K562 (cell line): ENCODE measurements at regions not wholly inside any gene's neighbourhood (a gene's known extent, or its start where the extent isn't known, plus 50 kb on each side); places are given as distances from the start of the nearest gene placed in this dataset.

ENCODE experiments used
- ATAC-seq: fragments of 200-7000 bp; cut with Tn5 transposase; 3 replicates; pipeline ENCODE4 v1.9.1; 2020; ENCODE audit warnings: moderate library complexity
- BruUV-seq: library from RNA; stranded (reverse); fragments of 400-500 nt; replicated peaks from 2 replicates; lab custom pipeline; 2021; lab: Mats Ljungman, UMichigan
- CTCF ChIA-PET: fragments of 300-600 bp; formaldehyde crosslinking; extraction: SDS; loops from one replicate; lab custom pipeline; 2021; ENCODE audit warnings: low intra/inter-chr PET ratio; lab: Yijun Ruan, JAX
- POLR2A ChIA-PET: fragments of 300-600, 350-650 bp; sonication (Branson Sonifier 250); formaldehyde crosslinking; extraction: SDS; loops from one replicate; lab custom pipeline; 2021; ENCODE audit warnings: antibody characterized with exemption, inconsistent platforms; lab: Yijun Ruan, JAX
- DNase-seq, 4 experiments: peaks; one replicate each; pipeline versions ENCODE4 v3.0.0 to v3.0.0-alpha.2; 2011 to 2018; ENCODE audit warnings: low spot score in 3 of 4, mixed read lengths in 3 of 4; ENCODE audit errors: extremely low read depth in 1 of 4
- FAIRE-seq: peaks from 2 replicates; lab custom pipeline; 2011; peaks lifted over from hg19 to GRCh38; lab: Jason Lieb, UNC
- H2AFZ ChIP-seq: 2 replicates; pipeline ENCODE4 v1.6.0; 2011; ENCODE audit warnings: low read depth, low read length, control low read depth, inconsistent platforms
- H3K27ac ChIP-seq: fragments of 200-600 bp; 3 replicates; pipeline ENCODE4 v1.8.0; 2011; ENCODE audit warnings: low read depth, mild to moderate bottlenecking, control low read depth, inconsistent platforms, low read length, moderate library complexity, mixed read lengths; ENCODE audit errors: extremely low read depth
- H3K27me3 ChIP-seq, 2 experiments: fragments of 300-600 bp in 1 of 2; 2 replicates in 1 of 2; 3 replicates in 1 of 2; pipeline versions ENCODE4 v1.6.0 to v1.8.0; 2011; ENCODE audit warnings: inconsistent platforms in 2 of 2, low read length in 2 of 2, mild to moderate bottlenecking in 1 of 2, mixed read lengths in 1 of 2, moderate library complexity in 1 of 2; ENCODE audit not compliant: control insufficient read depth in 2 of 2, insufficient read depth in 2 of 2
- H3K36me3 ChIP-seq: fragments of 300-600 bp; 3 replicates; pipeline ENCODE4 v1.8.0; 2011; ENCODE audit warnings: mild to moderate bottlenecking, low read length, inconsistent platforms; ENCODE audit not compliant: control insufficient read depth, insufficient read depth
- H3K4me1 ChIP-seq, 2 experiments: fragments of 200-600 bp in 1 of 2; replicated peaks in 1 of 2; 2 replicates in 1 of 2; 3 replicates in 1 of 2; pipeline versions ENCODE4 v1.5.1 to v1.8.0; 2011; ENCODE audit warnings: inconsistent platforms in 2 of 2, low read length in 2 of 2, mild to moderate bottlenecking in 1 of 2, mixed read lengths in 1 of 2, moderate library complexity in 1 of 2; ENCODE audit not compliant: control insufficient read depth in 2 of 2, insufficient read depth in 2 of 2
- H3K4me2 ChIP-seq: 2 replicates; pipeline ENCODE4 v1.6.1; 2011; ENCODE audit warnings: low read length, control low read depth, inconsistent platforms, mixed read lengths; ENCODE audit not compliant: insufficient read depth
- H3K4me3 ChIP-seq: fragments of 200-600 bp; sonication (generic), shearing (Covaris generic); 2 replicates; pipeline ENCODE4 v1.5.1; 2016; ENCODE audit warnings: control low read depth, inconsistent platforms
- H3K79me2 ChIP-seq: fragments of 200-600 bp; 3 replicates; pipeline ENCODE4 v1.8.0; 2011; ENCODE audit warnings: low read length, inconsistent platforms; ENCODE audit not compliant: control insufficient read depth, insufficient read depth
- H3K9ac ChIP-seq, 2 experiments: 2 replicates each; pipeline versions ENCODE4 v1.6.0 to v1.6.1; 2011; ENCODE audit warnings: low read depth in 2 of 2, low read length in 2 of 2, control low read depth in 1 of 2, inconsistent platforms in 1 of 2, mild to moderate bottlenecking in 1 of 2, mixed read lengths in 1 of 2; ENCODE audit not compliant: insufficient read depth in 1 of 2
- H3K9me1 ChIP-seq: one replicate; pipeline ENCODE4 v1.6.0; 2011; ENCODE audit warnings: inconsistent platforms, mild to moderate bottlenecking, low read length, moderate library complexity; ENCODE audit not compliant: control insufficient read depth, insufficient read depth
- H3K9me3 ChIP-seq: replicated peaks from 2 replicates; pipeline ENCODE4 v1.5.1; 2011; ENCODE audit warnings: low read depth, low read length, inconsistent platforms; ENCODE audit not compliant: control insufficient read depth, insufficient read depth
- H4K20me1 ChIP-seq: replicated peaks from 2 replicates; pipeline ENCODE4 v1.6.1; 2011; ENCODE audit warnings: low read length, inconsistent platforms, mixed read lengths; ENCODE audit not compliant: control insufficient read depth, insufficient read depth
- BRCA1 ChIP-seq, 2 experiments: fragments of 450-650 bp in 1 of 2; sonication (generic) in 1 of 2; formaldehyde crosslinking in 1 of 2; IDR thresholded peaks; 2 replicates each; pipeline versions ENCODE4 v1.5.0 to v1.6.1; 2017 to 2020; ENCODE audit warnings: mild to moderate bottlenecking in 1 of 2, missing genetic modification reagents in 1 of 2
- DIDO1 ChIP-seq: fragments of 450-650 bp; IDR thresholded peaks from 2 replicates; pipeline ENCODE4 v1.6.1; 2016; ENCODE audit warnings: low read depth, missing biosample characterization, missing genetic modification characterization
- ELF2 ChIP-seq: fragments of 250-450 bp; sonication (Bioruptor Pico); IDR thresholded peaks from 2 replicates; pipeline ENCODE4 v1.5.0; 2021; ENCODE audit warnings: mild to moderate bottlenecking
- GABPB1 ChIP-seq: sonication (generic); formaldehyde crosslinking; IDR thresholded peaks from 2 replicates; pipeline ENCODE4 v1.8.0; 2022; ENCODE audit warnings: mild to moderate bottlenecking, missing genetic modification reagents
- HDGF ChIP-seq: fragments of 450-650 bp; IDR thresholded peaks from 2 replicates; pipeline ENCODE4 v1.6.1; 2016
- KLF13 ChIP-seq: fragments of 450-650 bp; IDR thresholded peaks from 2 replicates; pipeline ENCODE4 v1.6.1; 2016; ENCODE audit warnings: missing genetic modification characterization, low read depth, mild to moderate bottlenecking, missing compliant biosample characterization, moderate library complexity, borderline replicate concordance
- MTA3 ChIP-seq: fragments of 450-650 bp; formaldehyde crosslinking; IDR thresholded peaks from 2 replicates; pipeline ENCODE4 v1.6.1; 2017; ENCODE audit warnings: mild to moderate bottlenecking, borderline replicate concordance
- NFE2 ChIP-seq: IDR thresholded peaks from 2 replicates; pipeline ENCODE4 v1.6.1; 2014; ENCODE audit warnings: antibody characterized with exemption, low read depth
- RBM15 ChIP-seq: fragments of 200-400 bp; formaldehyde crosslinking; IDR thresholded peaks from 2 replicates; pipeline ENCODE4 v1.6.1; 2018; ENCODE audit warnings: mild to moderate bottlenecking, low read length, moderate library complexity; ENCODE audit not compliant: insufficient read depth
- RCOR1 ChIP-seq, 2 experiments: IDR thresholded peaks; 2 replicates each; pipeline ENCODE4 v1.6.1; 2012; ENCODE audit warnings: low read depth in 2 of 2, low read length in 2 of 2, borderline replicate concordance in 1 of 2, improper control_type of control experiment in 1 of 2
- ZNF507 ChIP-seq: conservative IDR thresholded peaks from 2 replicates; pipeline ENCODE4 v1.6.1; 2017; ENCODE audit warnings: missing genetic modification characterization, missing compliant biosample characterization
- in situ Hi-C: fragments of 300-500 bp; cut with MboI; formaldehyde crosslinking; loops from 4 replicates; pipeline ENCODE4 v1.15.0; 2018; ENCODE audit warnings: inconsistent platforms, mixed read lengths
- intact Hi-C: fragments of 100-400 bp; cut with micrococcal nuclease; formaldehyde crosslinking; loops from 2 replicates; pipeline ENCODE4 v1.14.2; 2022
- TF ChIP-seq, protein P1 (sequence below): fragments of 150-350 bp; conservative IDR thresholded peaks from 2 replicates; pipeline ENCODE4 v1.6.1; 2014; ENCODE audit warnings: low read length

DNA sequence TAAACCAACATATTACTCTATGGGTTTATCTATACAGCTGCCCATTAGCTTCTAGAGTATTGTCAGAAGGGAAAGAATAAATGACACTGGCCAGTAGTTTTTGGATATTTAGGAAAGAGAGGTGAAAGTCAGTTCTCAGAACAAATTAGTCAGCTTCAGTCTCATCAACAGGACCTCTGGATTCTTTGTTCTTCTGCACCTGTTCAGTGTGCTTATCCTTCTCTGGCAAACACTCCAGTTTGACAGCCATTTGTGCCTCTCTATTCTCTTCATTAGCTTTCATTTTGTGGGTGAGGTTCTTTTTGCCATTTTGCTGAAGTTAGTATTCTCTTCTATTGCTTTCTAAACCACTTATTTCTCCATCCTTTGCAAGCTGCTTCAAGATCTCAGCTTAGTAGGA lies 107.0 kb downstream of the PCDH18 start:
- POLR2A ChIA-PET: no interaction called here
- no peaks in the 10 kb centered on the region for H3K9me3 ChIP-seq
- no peaks in the 10 kb centered on the region for H3K79me2 ChIP-seq
- H3K9me1 ChIP-seq: no peaks in the 10 kb centered on the region
- FAIRE-seq (no peak), ATAC-seq (no peak), DNase-seq (no peak)
- no peak overlapping the region for H3K4me2 ChIP-seq
- no peak overlapping the region for H3K4me3 ChIP-seq
- in situ Hi-C loops: no loop called here
- BruUV-seq: no TSS peak
- no peak overlapping the region for H2AFZ ChIP-seq
- CTCF ChIA-PET: no interaction called here
- H4K20me1 ChIP-seq: no peaks in the 10 kb centered on the region
- intact Hi-C loops: no loop called here
- TF ChIP-seq KLF13 (tag) (no peak), BRCA1 (IDR thresholded peaks at IDR 0.05) (no peak), BRCA1 (CRISPR knock-in tag; IDR thresholded peaks at IDR 0.05) (no peak), NFE2 (no peak), DIDO1 (tag) (no peak), HDGF (no peak), RBM15 (no peak), GABPB1 (CRISPR knock-in tag) (no peak), ELF2 (no peak), RCOR1 (IDR thresholded peaks at IDR 0.05; ENCODE audit: borderline replicate concordance in 1 of 2, low read depth in 2 of 2, low read length in 2 of 2) (no peak), MTA3 (no peak), ZNF507 (tag) (no peak)
- TF ChIP-seq, protein P1, sequence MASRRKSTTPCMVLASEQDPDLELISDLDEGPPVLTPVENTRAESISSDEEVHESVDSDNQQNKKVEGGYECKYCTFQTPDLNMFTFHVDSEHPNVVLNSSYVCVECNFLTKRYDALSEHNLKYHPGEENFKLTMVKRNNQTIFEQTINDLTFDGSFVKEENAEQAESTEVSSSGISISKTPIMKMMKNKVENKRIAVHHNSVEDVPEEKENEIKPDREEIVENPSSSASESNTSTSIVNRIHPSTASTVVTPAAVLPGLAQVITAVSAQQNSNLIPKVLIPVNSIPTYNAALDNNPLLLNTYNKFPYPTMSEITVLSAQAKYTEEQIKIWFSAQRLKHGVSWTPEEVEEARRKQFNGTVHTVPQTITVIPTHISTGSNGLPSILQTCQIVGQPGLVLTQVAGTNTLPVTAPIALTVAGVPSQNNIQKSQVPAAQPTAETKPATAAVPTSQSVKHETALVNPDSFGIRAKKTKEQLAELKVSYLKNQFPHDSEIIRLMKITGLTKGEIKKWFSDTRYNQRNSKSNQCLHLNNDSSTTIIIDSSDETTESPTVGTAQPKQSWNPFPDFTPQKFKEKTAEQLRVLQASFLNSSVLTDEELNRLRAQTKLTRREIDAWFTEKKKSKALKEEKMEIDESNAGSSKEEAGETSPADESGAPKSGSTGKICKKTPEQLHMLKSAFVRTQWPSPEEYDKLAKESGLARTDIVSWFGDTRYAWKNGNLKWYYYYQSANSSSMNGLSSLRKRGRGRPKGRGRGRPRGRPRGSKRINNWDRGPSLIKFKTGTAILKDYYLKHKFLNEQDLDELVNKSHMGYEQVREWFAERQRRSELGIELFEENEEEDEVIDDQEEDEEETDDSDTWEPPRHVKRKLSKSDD: no peak
- H3K36me3 ChIP-seq: no peaks in the 10 kb centered on the region
- no peaks in the 10 kb centered on the region for H3K27me3 ChIP-seq
- no peaks in the 10 kb centered on the region for H3K4me1 ChIP-seq
- H3K27ac ChIP-seq: no peak overlapping the region
- H3K9ac ChIP-seq: no peak overlapping the region
